CD14-positive monocyte (primary cell): ENCODE measurements at regions not wholly inside any gene's neighbourhood (a gene's known extent, or its start where the extent isn't known, plus 50 kb on each side); places are given as distances from the start of the nearest gene placed in this dataset.

ENCODE experiments used
- DNase-seq, 3 donors: peaks; one replicate each; pipeline ENCODE4 v3.0.0-alpha.2; 2011 to 2022
- H2AFZ ChIP-seq: 2 replicates; pipeline ENCODE4 v1.6.0; 2012; ENCODE audit warnings: mild to moderate bottlenecking, low read depth, low read length, inconsistent platforms; ENCODE audit not compliant: insufficient read depth, poor library complexity, severe bottlenecking
- H3K27ac ChIP-seq, 2 donors: 1 replicate in 1 of 2; 2 replicates in 1 of 2; pipeline ENCODE4 v1.5.1; 2012 to 2013; ENCODE audit warnings: low read length in 2 of 2, control low read depth in 1 of 2, inconsistent platforms in 1 of 2, low read depth in 1 of 2, mild to moderate bottlenecking in 1 of 2
- H3K27me3 ChIP-seq, 2 donors: one replicate each; pipeline versions ENCODE4 v1.6.0 to v1.6.1; 2011 to 2013; ENCODE audit warnings: low read length in 2 of 2; ENCODE audit not compliant: control insufficient read depth in 2 of 2, insufficient read depth in 2 of 2
- H3K36me3 ChIP-seq, 2 donors: replicated peaks in 1 of 2; 1 replicate in 1 of 2; 2 replicates in 1 of 2; pipeline versions ENCODE4 v1.5.1 to v1.6.1; 2012 to 2013; ENCODE audit warnings: low read length in 2 of 2, control low read depth in 1 of 2, inconsistent platforms in 1 of 2, mild to moderate bottlenecking in 1 of 2; ENCODE audit not compliant: insufficient read depth in 2 of 2, control insufficient read depth in 1 of 2
- H3K4me1 ChIP-seq, 2 donors: 1 replicate in 1 of 2; 2 replicates in 1 of 2; pipeline versions ENCODE4 v1.5.1 to v1.6.1; 2012 to 2013; ENCODE audit warnings: low read length in 2 of 2, control low read depth in 1 of 2, inconsistent platforms in 1 of 2, mild to moderate bottlenecking in 1 of 2, moderate library complexity in 1 of 2; ENCODE audit not compliant: insufficient read depth in 2 of 2, control insufficient read depth in 1 of 2
- H3K4me2 ChIP-seq: replicated peaks from 2 replicates; pipeline ENCODE3; 2012; ENCODE audit warnings: low read length, moderate library complexity, mild to moderate bottlenecking; ENCODE audit not compliant: poor library complexity, severe bottlenecking; ENCODE audit errors: extremely low read depth
- H3K4me3 ChIP-seq, 3 experiments: fragments of 200-600 bp in 1 of 3; sonication (generic) in 1 of 3; replicated peaks in 1 of 3; 1 replicate in 2 of 3; 2 replicates in 1 of 3; pipeline ENCODE4 v1.5.1; 2011 to 2013; ENCODE audit warnings: low read length in 3 of 3, mild to moderate bottlenecking in 3 of 3, control low read depth in 2 of 3, low read depth in 2 of 3, inconsistent platforms in 1 of 3, moderate library complexity in 1 of 3
- H3K79me2 ChIP-seq: 2 replicates; pipeline ENCODE4 v1.6.0; 2012; ENCODE audit warnings: mild to moderate bottlenecking, control low read depth, inconsistent platforms, low read length, moderate library complexity; ENCODE audit not compliant: insufficient read depth
- H3K9ac ChIP-seq: 2 replicates; pipeline ENCODE4 v1.6.0; 2017; ENCODE audit warnings: low read length, mild to moderate bottlenecking; ENCODE audit not compliant: insufficient read depth, poor library complexity, severe bottlenecking
- H3K9me3 ChIP-seq, 2 donors: replicated peaks in 1 of 2; 1 replicate in 1 of 2; 2 replicates in 1 of 2; pipeline versions ENCODE4 v1.5.1 to v1.6.1; 2012 to 2013; ENCODE audit warnings: low read length in 2 of 2, control low read depth in 1 of 2; ENCODE audit not compliant: control insufficient read depth in 1 of 2, insufficient read depth in 1 of 2
- H4K20me1 ChIP-seq: 2 replicates; pipeline ENCODE4 v1.6.0; 2012; ENCODE audit warnings: mild to moderate bottlenecking, low read length, control low read depth, moderate library complexity; ENCODE audit not compliant: insufficient read depth
- H3K27ac Mint-ChIP-seq, 7 donors: one replicate each; pipeline ENCODE4 v1.8.0; 2020; ENCODE audit warnings: mild to moderate bottlenecking in 7 of 7, mixed read lengths in 7 of 7, moderate library complexity in 6 of 7, inconsistent platforms in 2 of 7
- H3K27me3 Mint-ChIP-seq, 3 donors: one replicate each; pipeline ENCODE4 v1.8.0; 2021 to 2022; ENCODE audit warnings: low read depth in 3 of 3, mild to moderate bottlenecking in 3 of 3, mixed read lengths in 3 of 3, moderate library complexity in 3 of 3, inconsistent platforms in 1 of 3
- H3K36me3 Mint-ChIP-seq, 2 donors: one replicate each; pipeline ENCODE4 v1.8.0; 2020; ENCODE audit warnings: mixed read lengths in 2 of 2, inconsistent platforms in 1 of 2, mild to moderate bottlenecking in 1 of 2
- H3K4me1 Mint-ChIP-seq: one replicate; pipeline ENCODE4 v1.8.0; 2020; ENCODE audit warnings: mild to moderate bottlenecking, mixed read lengths
- H3K4me3 Mint-ChIP-seq, 2 donors: one replicate each; pipeline ENCODE4 v1.8.0; 2020; ENCODE audit warnings: mild to moderate bottlenecking in 2 of 2, mixed read lengths in 2 of 2, moderate library complexity in 1 of 2
- H3K9me3 Mint-ChIP-seq, 7 donors: one replicate each; pipeline ENCODE4 v1.8.0; 2020 to 2022; ENCODE audit warnings: mixed read lengths in 7 of 7, mild to moderate bottlenecking in 6 of 7, moderate library complexity in 6 of 7, inconsistent platforms in 2 of 7
- WGBS: methylation state at CpG from one replicate; pipeline ENCODE4 v1.1.5; 2013; ENCODE audit warnings: missing lambda C conversion rate; ENCODE audit not compliant: insufficient coverage; 5-methylcytosine and 5-hydroxymethylcytosine counted together
- intact Hi-C, 2 donors: fragments of 100-400 bp; cut with micrococcal nuclease; formaldehyde crosslinking; loops; one replicate each; pipeline versions ENCODE4 v1.15.0 to v1.15.1; 2023
- TF ChIP-seq, protein P1 (sequence below): fragments of 200-600 bp; IDR thresholded peaks from one replicate; pipeline ENCODE4 v1.8.0; 2022; ENCODE audit warnings: antibody characterized with exemption, mild to moderate bottlenecking

DNA sequence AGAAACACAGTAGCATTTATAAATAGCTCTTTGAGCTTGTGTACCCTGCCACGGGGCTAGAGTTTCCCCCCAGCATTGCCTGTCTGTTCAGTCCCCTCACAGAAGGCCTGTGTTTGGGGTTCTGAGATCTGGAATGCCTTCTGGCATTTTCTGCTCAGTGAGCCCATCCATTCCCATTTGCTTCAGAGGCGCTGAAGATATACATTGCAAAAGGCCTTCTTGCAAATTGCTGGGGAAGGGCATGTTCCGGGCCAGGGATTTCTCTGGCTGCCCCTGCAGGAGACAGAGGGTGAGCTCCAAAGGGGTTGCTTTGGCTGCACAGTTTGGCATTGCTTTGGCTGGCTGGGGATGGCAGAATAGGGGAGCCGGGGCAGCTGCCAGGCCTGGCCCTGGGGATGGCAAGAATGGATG is 308.4 kb downstream of the MSX2 start:
- Mint-ChIP-seq H3K4me1 (no peaks in the 10 kb centered on the region), H3K27ac (no peak overlapping the region), H3K9me3 (peaks cover 2 to 7% (median 4%) of the 10 kb centered on the region in 7 donors), H3K27me3 (peaks cover 0 to 2% (median 1%) of the 10 kb centered on the region in 3 donors), H3K36me3 (no peaks in the 10 kb centered on the region), H3K4me3 (no peak overlapping the region)
- peaks cover 0 to 9% of the 10 kb centered on the region in 2 donors for H3K9me3 ChIP-seq
- H3K4me3 ChIP-seq, result no peak overlapping the region
- intact Hi-C loops, result no loop called here
- TF ChIP-seq, protein P1, sequence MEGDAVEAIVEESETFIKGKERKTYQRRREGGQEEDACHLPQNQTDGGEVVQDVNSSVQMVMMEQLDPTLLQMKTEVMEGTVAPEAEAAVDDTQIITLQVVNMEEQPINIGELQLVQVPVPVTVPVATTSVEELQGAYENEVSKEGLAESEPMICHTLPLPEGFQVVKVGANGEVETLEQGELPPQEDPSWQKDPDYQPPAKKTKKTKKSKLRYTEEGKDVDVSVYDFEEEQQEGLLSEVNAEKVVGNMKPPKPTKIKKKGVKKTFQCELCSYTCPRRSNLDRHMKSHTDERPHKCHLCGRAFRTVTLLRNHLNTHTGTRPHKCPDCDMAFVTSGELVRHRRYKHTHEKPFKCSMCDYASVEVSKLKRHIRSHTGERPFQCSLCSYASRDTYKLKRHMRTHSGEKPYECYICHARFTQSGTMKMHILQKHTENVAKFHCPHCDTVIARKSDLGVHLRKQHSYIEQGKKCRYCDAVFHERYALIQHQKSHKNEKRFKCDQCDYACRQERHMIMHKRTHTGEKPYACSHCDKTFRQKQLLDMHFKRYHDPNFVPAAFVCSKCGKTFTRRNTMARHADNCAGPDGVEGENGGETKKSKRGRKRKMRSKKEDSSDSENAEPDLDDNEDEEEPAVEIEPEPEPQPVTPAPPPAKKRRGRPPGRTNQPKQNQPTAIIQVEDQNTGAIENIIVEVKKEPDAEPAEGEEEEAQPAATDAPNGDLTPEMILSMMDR, result no peak
- DNase-seq, result no peak
- no peaks in the 10 kb centered on the region for H4K20me1 ChIP-seq
- H3K27ac ChIP-seq, result no peak overlapping the region
- no peaks in the 10 kb centered on the region for H3K36me3 ChIP-seq
- H3K27me3 ChIP-seq, result no peaks in the 10 kb centered on the region
- no peak overlapping the region for H3K9ac ChIP-seq
- WGBS, result 97% methylated on average over 3 of the region's 4 CpGs
- no peak overlapping the region for H3K4me2 ChIP-seq
- no peaks in the 10 kb centered on the region for H3K4me1 ChIP-seq
- no peak overlapping the region for H2AFZ ChIP-seq
- no peaks in the 10 kb centered on the region for H3K79me2 ChIP-seq

DNA sequence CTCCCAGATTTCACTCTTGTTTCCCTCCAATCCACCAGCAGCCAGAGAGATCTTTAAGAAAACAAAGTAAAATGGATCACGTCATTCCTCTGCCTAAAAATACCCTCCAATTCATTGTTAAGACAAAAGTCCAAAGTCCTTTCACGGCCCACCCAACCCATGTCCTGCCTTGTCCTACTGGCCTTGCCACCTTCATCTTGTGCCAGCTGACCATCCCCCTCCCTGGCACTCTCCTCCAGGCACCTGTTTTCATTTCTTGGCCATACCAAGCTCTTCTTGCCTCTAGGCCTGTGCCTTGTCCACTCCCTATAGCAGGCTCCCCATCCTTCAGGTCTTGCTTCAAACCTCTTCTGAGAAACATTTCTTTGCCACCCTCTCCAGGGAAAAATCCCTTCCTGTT is 307.6 kb downstream of the MSX2 start:
- Mint-ChIP-seq H3K27me3 (peaks cover 0 to 2% (median 1%) of the 10 kb centered on the region in 3 donors), H3K9me3 (peaks cover 0 to 7% (median 4%) of the 10 kb centered on the region in 7 donors), H3K4me1 (no peaks in the 10 kb centered on the region), H3K27ac (no peak overlapping the region), H3K36me3 (no peaks in the 10 kb centered on the region), H3K4me3 (no peak overlapping the region)
- no peak overlapping the region for H3K4me2 ChIP-seq
- H3K4me3 ChIP-seq, result no peak overlapping the region
- H3K36me3 ChIP-seq, result no peaks in the 10 kb centered on the region
- no peaks in the 10 kb centered on the region for H3K27me3 ChIP-seq
- no peak for DNase-seq
- no peak overlapping the region for H3K27ac ChIP-seq
- H2AFZ ChIP-seq, result no peak overlapping the region
- WGBS, result 95% methylated on average over 2 of the region's 2 CpGs
- no peak overlapping the region for H3K9ac ChIP-seq
- H3K9me3 ChIP-seq, result peaks cover 0 to 2% of the 10 kb centered on the region in 2 donors
- no peaks in the 10 kb centered on the region for H3K79me2 ChIP-seq
- intact Hi-C loops, result no loop called here
- TF ChIP-seq, protein P1, result no peak
- H4K20me1 ChIP-seq, result no peaks in the 10 kb centered on the region
- H3K4me1 ChIP-seq, result no peaks in the 10 kb centered on the region
